NCI-H1092 treated with DMSO at 0.1 percent for 48 hours (cell line): ENCODE measurements at regions not wholly inside any gene's neighbourhood (a gene's known extent, or its start where the extent isn't known, plus 50 kb on each side); places are given as distances from the start of the nearest gene placed in this dataset.

ENCODE experiments used
- DNase-seq: peaks from one replicate; lab custom pipeline; 2025; lab: John Stamatoyannopoulos, UW

GRCh38 chr2:160630801-160631590 lies 137.4 kb upstream of the RBMS1 start:
- no peak for DNase-seq

GRCh38 chr2:160632084-160632975 lies 138.7 kb upstream of the RBMS1 start:
- no peak for DNase-seq

- no peak for DNase-seq
Measured at GRCh38 chr2:160634436-160634835, 140.8 kb upstream of the RBMS1 start.

GRCh38 chr2:160635488-160635887 lies 141.9 kb upstream of the RBMS1 start:
- no peak for DNase-seq

GRCh38 chr2:160639472-160639871 lies 145.9 kb upstream of the RBMS1 start:
- DNase-seq = no peak

- no peak for DNase-seq
Measured at GRCh38 chr2:160646684-160647444, 153.3 kb upstream of the RBMS1 start.

- DNase-seq = peak; percentile 57
Measured at GRCh38 chr2:160647967-160648685, 154.5 kb upstream of the RBMS1 start.

- DNase-seq = no peak
Measured at GRCh38 chr2:160649698-160650097, 156.1 kb upstream of the RBMS1 start.

- no peak for DNase-seq
Measured at GRCh38 chr2:160650196-160651118, 156.8 kb upstream of the RBMS1 start.

- DNase-seq = no peak
Measured at GRCh38 chr2:160651416-160652200, 158.0 kb upstream of the RBMS1 start.

- DNase-seq = no peak
Measured at GRCh38 chr2:160652236-160652635, 158.6 kb upstream of the RBMS1 start.

GRCh38 chr2:160657196-160657595 lies 163.6 kb upstream of the RBMS1 start:
- DNase-seq = no peak

GRCh38 chr2:160658851-160659250 lies 165.2 kb upstream of the RBMS1 start:
- no peak for DNase-seq

- no peak for DNase-seq
Measured at GRCh38 chr2:160660741-160661140, 167.1 kb upstream of the RBMS1 start.

- no peak for DNase-seq
Measured at GRCh38 chr2:160664603-160665140, 171.1 kb upstream of the RBMS1 start.

- peak; percentile 85 for DNase-seq
Measured at GRCh38 chr2:160666154-160667060, 172.8 kb upstream of the RBMS1 start.

GRCh38 chr2:160667811-160668210 lies 174.2 kb upstream of the RBMS1 start:
- no peak for DNase-seq

- no peak for DNase-seq
Measured at GRCh38 chr2:160670618-160671017, 177.0 kb upstream of the RBMS1 start.
